Neural progenitor cell (in vitro differentiated cells): ENCODE measurements at regions not wholly inside any gene's neighbourhood (a gene's known extent, or its start where the extent isn't known, plus 50 kb on each side); places are given as distances from the start of the nearest gene placed in this dataset.

Experiments used
- CTCF ChIP-seq: fragments of 200-600 bp; sonication (generic); IDR thresholded peaks from 2 replicates; pipeline ENCODE4 v1.5.1; 2017; ENCODE audit warnings: antibody characterized with exemption, mild to moderate bottlenecking
- EZH2 ChIP-seq: fragments of 200-600 bp; sonication (generic); IDR thresholded peaks from 2 replicates; pipeline ENCODE4 v1.6.1; 2017; ENCODE audit warnings: antibody characterized with exemption, mild to moderate bottlenecking, moderate library complexity
- EZH2phosphoT487 ChIP-seq: fragments of 200-600 bp; sonication (generic); IDR thresholded peaks from 2 replicates; pipeline ENCODE4 v1.6.1; 2017; ENCODE audit warnings: antibody characterized with exemption

- TF ChIP-seq CTCF (no peak), EZH2 (no peak), EZH2phosphoT487 (no peak)
Measured at GRCh38 chr2:136185981-136186776, 68.2 kb upstream of the CXCR4 start.
